A673 (cell line): ENCODE measurements at regions not wholly inside any gene's neighbourhood (a gene's known extent, or its start where the extent isn't known, plus 50 kb on each side); places are given as distances from the start of the nearest gene placed in this dataset.

ENCODE experiments used
- CTCF ChIP-seq: fragments of 300-800, 200-600 bp; sonication (generic); conservative IDR thresholded peaks from 2 replicates; pipeline ENCODE4 v1.5.1; 2017; ENCODE audit warnings: low read depth, mild to moderate bottlenecking, antibody characterized with exemption, low read length, moderate library complexity, mixed read lengths
- EZH2 ChIP-seq: fragments of 200-600 bp; sonication (generic); IDR thresholded peaks from 2 replicates; pipeline ENCODE4 v1.6.1; 2017; ENCODE audit warnings: borderline replicate concordance, low read depth, mild to moderate bottlenecking, mixed read lengths, antibody characterized with exemption, low read length; ENCODE audit not compliant: poor library complexity, severe bottlenecking

- no peak for TF ChIP-seq EZH2
- no peak for TF ChIP-seq CTCF
Observed at GRCh38 chr7:41038211-41038610, 664.7 kb downstream of the INHBA start.
